ENCODE measurements at regions not wholly inside any gene's neighbourhood (a gene's known extent, or its start where the extent isn't known, plus 50 kb on each side); places are given as distances from the start of the nearest gene placed in this dataset.

DNA sequence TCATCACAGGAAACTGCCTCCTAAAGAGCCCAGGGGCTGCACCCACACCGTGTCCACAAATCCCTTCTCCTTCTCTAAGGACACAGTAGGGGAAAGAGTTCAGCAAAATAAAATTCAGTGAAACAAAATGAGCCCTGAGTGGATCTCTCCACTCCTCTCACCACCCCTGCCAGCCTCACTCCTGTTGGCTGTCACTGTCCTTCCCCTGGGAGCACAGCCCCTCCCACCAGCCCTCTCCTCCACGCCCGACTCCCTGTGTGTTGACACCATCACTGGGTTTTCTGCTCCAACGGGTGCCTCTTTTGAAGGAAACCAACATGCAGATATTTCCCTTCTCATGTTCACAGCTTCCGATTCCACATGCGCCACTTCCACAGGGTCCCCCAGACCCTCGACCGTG, 356.2 kb downstream of the AJAP1 start:
- RAD21 ChIA-PET (ENCODE audit: low non-redundant PET in 1 of 2, low total read pairs in 2 of 2, uncharacterized antibody in 2 of 2, unreplicated experiment in 2 of 2): no interaction called here

More for the DNA sequence above, 356.2 kb downstream of the AJAP1 start:
- no peak for TF ChIP-seq EZH2 (IDR thresholded peaks at IDR 0.05)
- TF ChIP-seq, protein P1, sequence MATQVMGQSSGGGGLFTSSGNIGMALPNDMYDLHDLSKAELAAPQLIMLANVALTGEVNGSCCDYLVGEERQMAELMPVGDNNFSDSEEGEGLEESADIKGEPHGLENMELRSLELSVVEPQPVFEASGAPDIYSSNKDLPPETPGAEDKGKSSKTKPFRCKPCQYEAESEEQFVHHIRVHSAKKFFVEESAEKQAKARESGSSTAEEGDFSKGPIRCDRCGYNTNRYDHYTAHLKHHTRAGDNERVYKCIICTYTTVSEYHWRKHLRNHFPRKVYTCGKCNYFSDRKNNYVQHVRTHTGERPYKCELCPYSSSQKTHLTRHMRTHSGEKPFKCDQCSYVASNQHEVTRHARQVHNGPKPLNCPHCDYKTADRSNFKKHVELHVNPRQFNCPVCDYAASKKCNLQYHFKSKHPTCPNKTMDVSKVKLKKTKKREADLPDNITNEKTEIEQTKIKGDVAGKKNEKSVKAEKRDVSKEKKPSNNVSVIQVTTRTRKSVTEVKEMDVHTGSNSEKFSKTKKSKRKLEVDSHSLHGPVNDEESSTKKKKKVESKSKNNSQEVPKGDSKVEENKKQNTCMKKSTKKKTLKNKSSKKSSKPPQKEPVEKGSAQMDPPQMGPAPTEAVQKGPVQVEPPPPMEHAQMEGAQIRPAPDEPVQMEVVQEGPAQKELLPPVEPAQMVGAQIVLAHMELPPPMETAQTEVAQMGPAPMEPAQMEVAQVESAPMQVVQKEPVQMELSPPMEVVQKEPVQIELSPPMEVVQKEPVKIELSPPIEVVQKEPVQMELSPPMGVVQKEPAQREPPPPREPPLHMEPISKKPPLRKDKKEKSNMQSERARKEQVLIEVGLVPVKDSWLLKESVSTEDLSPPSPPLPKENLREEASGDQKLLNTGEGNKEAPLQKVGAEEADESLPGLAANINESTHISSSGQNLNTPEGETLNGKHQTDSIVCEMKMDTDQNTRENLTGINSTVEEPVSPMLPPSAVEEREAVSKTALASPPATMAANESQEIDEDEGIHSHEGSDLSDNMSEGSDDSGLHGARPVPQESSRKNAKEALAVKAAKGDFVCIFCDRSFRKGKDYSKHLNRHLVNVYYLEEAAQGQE (IDR thresholded peaks at IDR 0.05; ENCODE audit: low read depth): no peak
- no peak for TF ChIP-seq ZNF274 (IDR thresholded peaks at IDR 0.05; ENCODE audit: low read depth, low read length)
- TF ChIP-seq FOSL1 (IDR thresholded peaks at IDR 0.05; ENCODE audit: low read depth): no peak
- no peak for TF ChIP-seq EZH2phosphoT487 (IDR thresholded peaks at IDR 0.05; ENCODE audit: borderline replicate concordance)
- no peak for TF ChIP-seq SIN3A (IDR thresholded peaks at IDR 0.05; ENCODE audit: low read depth)
- TF ChIP-seq RAD21 (IDR thresholded peaks at IDR 0.05; ENCODE audit: low read depth): no peak
- no peak for TF ChIP-seq SP1 (IDR thresholded peaks at IDR 0.05; ENCODE audit: low read depth)
- TF ChIP-seq CEBPB (IDR thresholded peaks at IDR 0.05; ENCODE audit: low read depth): no peak
- no peak for TF ChIP-seq CBX3 (IDR thresholded peaks at IDR 0.05; ENCODE audit: low read depth)
- TF ChIP-seq POLR2A (IDR thresholded peaks at IDR 0.05; ENCODE audit: borderline replicate concordance, extremely low read depth, insufficient read depth, insufficient read length): no peak
- TF ChIP-seq, protein P2, sequence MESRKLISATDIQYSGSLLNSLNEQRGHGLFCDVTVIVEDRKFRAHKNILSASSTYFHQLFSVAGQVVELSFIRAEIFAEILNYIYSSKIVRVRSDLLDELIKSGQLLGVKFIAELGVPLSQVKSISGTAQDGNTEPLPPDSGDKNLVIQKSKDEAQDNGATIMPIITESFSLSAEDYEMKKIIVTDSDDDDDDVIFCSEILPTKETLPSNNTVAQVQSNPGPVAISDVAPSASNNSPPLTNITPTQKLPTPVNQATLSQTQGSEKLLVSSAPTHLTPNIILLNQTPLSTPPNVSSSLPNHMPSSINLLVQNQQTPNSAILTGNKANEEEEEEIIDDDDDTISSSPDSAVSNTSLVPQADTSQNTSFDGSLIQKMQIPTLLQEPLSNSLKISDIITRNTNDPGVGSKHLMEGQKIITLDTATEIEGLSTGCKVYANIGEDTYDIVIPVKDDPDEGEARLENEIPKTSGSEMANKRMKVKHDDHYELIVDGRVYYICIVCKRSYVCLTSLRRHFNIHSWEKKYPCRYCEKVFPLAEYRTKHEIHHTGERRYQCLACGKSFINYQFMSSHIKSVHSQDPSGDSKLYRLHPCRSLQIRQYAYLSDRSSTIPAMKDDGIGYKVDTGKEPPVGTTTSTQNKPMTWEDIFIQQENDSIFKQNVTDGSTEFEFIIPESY (IDR thresholded peaks at IDR 0.05; ENCODE audit: extremely low read depth, insufficient replicate concordance, low read length): no peak
- TF ChIP-seq JUND (IDR thresholded peaks at IDR 0.05): no peak
- TF ChIP-seq, protein P3, sequence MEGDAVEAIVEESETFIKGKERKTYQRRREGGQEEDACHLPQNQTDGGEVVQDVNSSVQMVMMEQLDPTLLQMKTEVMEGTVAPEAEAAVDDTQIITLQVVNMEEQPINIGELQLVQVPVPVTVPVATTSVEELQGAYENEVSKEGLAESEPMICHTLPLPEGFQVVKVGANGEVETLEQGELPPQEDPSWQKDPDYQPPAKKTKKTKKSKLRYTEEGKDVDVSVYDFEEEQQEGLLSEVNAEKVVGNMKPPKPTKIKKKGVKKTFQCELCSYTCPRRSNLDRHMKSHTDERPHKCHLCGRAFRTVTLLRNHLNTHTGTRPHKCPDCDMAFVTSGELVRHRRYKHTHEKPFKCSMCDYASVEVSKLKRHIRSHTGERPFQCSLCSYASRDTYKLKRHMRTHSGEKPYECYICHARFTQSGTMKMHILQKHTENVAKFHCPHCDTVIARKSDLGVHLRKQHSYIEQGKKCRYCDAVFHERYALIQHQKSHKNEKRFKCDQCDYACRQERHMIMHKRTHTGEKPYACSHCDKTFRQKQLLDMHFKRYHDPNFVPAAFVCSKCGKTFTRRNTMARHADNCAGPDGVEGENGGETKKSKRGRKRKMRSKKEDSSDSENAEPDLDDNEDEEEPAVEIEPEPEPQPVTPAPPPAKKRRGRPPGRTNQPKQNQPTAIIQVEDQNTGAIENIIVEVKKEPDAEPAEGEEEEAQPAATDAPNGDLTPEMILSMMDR (IDR thresholded peaks at IDR 0.05 in 2 of 3, conservative IDR thresholded peaks at IDR 0.05 in 1 of 3; ENCODE audit: borderline replicate concordance in 1 of 3, insufficient read depth in 1 of 3, low read depth in 2 of 3, low read length in 2 of 3): no peak
- no peak for TF ChIP-seq ZFX (IDR thresholded peaks at IDR 0.05)
- TF ChIP-seq POLR2AphosphoS5 (IDR thresholded peaks at IDR 0.05; ENCODE audit: low read depth, low read length): no peak
- TF ChIP-seq, protein P4, sequence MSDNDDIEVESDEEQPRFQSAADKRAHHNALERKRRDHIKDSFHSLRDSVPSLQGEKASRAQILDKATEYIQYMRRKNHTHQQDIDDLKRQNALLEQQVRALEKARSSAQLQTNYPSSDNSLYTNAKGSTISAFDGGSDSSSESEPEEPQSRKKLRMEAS (IDR thresholded peaks at IDR 0.05): no peak
- TF ChIP-seq, protein P5, sequence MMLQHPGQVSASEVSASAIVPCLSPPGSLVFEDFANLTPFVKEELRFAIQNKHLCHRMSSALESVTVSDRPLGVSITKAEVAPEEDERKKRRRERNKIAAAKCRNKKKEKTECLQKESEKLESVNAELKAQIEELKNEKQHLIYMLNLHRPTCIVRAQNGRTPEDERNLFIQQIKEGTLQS (IDR thresholded peaks at IDR 0.05): no peak
- TF ChIP-seq EGR1 (IDR thresholded peaks at IDR 0.05; ENCODE audit: low read depth): no peak
- no peak for TF ChIP-seq YY1 (IDR thresholded peaks at IDR 0.05; ENCODE audit: extremely low read depth, insufficient replicate concordance, low read depth, low read length)
- H2AFZ ChIP-seq (ENCODE audit: low read depth, low read length, poor library complexity, severe bottlenecking): no peak overlapping the region
- no peaks in the 10 kb centered on the region for H3K9me2 ChIP-seq (ENCODE audit: insufficient read depth)
- no peaks in the 10 kb centered on the region for H3K27me3 ChIP-seq (ENCODE audit: insufficient read depth, low read length)
- ChIA-PET POLR2A (no interaction called here), CTCF (no interaction called here)
- no peaks in the 10 kb centered on the region for H3K36me3 ChIP-seq (ENCODE audit: control insufficient read depth in 1 of 2, insufficient read depth in 2 of 2, low read length in 2 of 2)
- H3K4me1 ChIP-seq (ENCODE audit: control insufficient read depth in 1 of 2, insufficient read depth in 2 of 2, low read length in 2 of 2): no peaks in the 10 kb centered on the region
- peaks cover 0 to 3% of the 10 kb centered on the region in 2 experiments; a peak in 2 of 4 replicates for H3K9me3 ChIP-seq (ENCODE audit: control insufficient read depth in 1 of 2, insufficient read depth in 1 of 2, low read depth in 1 of 2, low read length in 2 of 2)
- DNase-seq (ENCODE audit: low read depth, low spot score) (no peak), ATAC-seq (no peak)
- no peaks in the 10 kb centered on the region for H4K20me1 ChIP-seq (ENCODE audit: insufficient read depth)
- no peak overlapping the region for H3K4me2 ChIP-seq (ENCODE audit: low read length)
- no peak overlapping the region for H3K9ac ChIP-seq (ENCODE audit: low read length)
- no peak overlapping the region for H3K4me3 ChIP-seq (replicated peaks in 1 of 2; ENCODE audit: low read depth in 1 of 2, low read length in 2 of 2)
- BruUV-seq (replicated peaks): no TSS peak
- no peaks in the 10 kb centered on the region for H3K79me2 ChIP-seq (ENCODE audit: insufficient read depth, low read length)
- H3K27ac ChIP-seq (ENCODE audit: low read depth, low read length): no peak overlapping the region
- intact Hi-C loops (cut with micrococcal nuclease): no loop called here

Measured in HCT116 (cell line).